ENCODE measurements at regions not wholly inside any gene's neighbourhood (a gene's known extent, or its start where the extent isn't known, plus 50 kb on each side); places are given as distances from the start of the nearest gene placed in this dataset.
"Not testable (repeated sequence)": the region's sequence is repeated elsewhere in the genome, so short reads cannot be mapped to it uniquely, and the experiment has no call there.

DNA sequence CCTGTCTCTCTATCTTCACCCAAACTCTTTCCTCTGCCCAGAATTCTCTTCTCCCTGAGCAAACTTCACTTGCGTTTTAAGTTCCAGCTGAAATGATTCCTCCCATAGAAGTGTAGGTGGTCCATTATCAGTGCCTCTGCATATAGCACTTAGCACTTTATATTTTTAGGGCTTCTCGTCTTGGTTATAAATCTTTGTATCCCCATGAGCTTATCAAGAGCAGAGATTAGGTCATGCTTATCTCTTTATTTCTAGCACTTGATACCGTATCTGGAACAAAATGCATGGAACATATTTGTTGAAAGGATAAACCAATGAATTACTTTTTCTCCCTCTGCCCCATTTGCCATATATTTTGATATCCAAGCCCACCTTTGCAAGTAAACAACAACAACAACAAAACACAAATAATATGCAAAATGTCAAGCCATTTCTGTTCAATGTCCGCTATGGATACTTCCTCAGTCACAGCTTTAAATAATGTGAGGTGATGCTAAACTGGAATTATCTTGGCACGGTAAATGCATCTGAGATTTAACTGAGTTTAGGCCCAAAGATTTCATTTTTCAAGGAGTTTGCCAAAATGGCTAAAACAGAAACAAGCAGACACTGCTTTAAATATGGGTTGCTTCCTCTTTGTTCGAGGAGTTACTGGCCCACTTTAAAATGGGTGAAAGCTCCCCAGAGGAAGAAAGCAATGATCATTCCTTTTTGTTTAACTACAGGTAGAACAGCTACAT lies 106.2 kb upstream of the STMND1 start:
- no peak overlapping the region for H3K4me2 ChIP-seq (ENCODE audit: low read depth, low read length, poor library complexity, severe bottlenecking)
- H3K9me2 ChIP-seq (replicated peaks; ENCODE audit: low read depth, low read length): no peaks in the 10 kb centered on the region
- no peaks in the 10 kb centered on the region for H3F3A ChIP-seq (ENCODE audit: low read depth)
- H3K4me1 ChIP-seq (ENCODE audit: insufficient read depth, low read length, poor library complexity, severe bottlenecking): peaks cover 19% of the 10 kb centered on the region
- H4K20me1 ChIP-seq (ENCODE audit: insufficient read depth, low read length, poor library complexity, severe bottlenecking): no peaks in the 10 kb centered on the region
- H3K9ac ChIP-seq (ENCODE audit: low read depth, low read length, poor library complexity, severe bottlenecking): no peak overlapping the region
- no peak for TF ChIP-seq EZH2phosphoT487 (IDR thresholded peaks at IDR 0.05; ENCODE audit: borderline replicate concordance)
- TF ChIP-seq CTCF (conservative IDR thresholded peaks at IDR 0.05; ENCODE audit: low read length): no peak
- H3K27me3 ChIP-seq (ENCODE audit: insufficient read depth, low read length, poor library complexity, severe bottlenecking): no peaks in the 10 kb centered on the region
- no peak overlapping the region for H3K4me3 ChIP-seq (ENCODE audit: low read length, poor library complexity, severe bottlenecking)
- H3K79me2 ChIP-seq (ENCODE audit: insufficient read depth, low read length): no peaks in the 10 kb centered on the region
- H3K36me3 ChIP-seq (ENCODE audit: insufficient read depth, low read length): no peaks in the 10 kb centered on the region
- no peak overlapping the region for H2AFZ ChIP-seq (ENCODE audit: low read length)
- H3K9me3 ChIP-seq (ENCODE audit: insufficient read depth, low read depth, low read length): no peaks in the 10 kb centered on the region

DNA sequence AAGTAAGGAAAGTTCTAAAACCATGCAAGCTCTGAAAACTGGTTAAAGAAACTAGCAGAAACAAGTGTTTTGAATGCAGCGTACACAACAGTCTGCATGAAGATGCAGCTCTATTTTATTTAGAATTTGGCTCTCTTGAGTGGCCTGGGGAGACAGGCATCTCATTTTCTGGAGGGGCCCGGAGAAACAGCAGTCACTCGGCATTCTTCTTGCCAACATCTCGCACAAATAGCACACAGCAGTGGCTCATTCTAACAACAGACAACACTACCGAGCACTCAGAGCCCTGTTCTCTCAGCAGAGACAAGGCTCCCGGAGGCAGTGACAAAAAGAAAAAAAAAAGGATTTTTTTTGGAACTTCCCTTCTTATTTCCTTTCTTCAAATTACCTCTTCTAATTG lies 108.5 kb upstream of the STMND1 start:
- Histone ChIP-seq H3K4me2 (ENCODE audit: low read depth, low read length, poor library complexity, severe bottlenecking) (no peak overlapping the region), H3F3A (ENCODE audit: low read depth) (no peaks in the 10 kb centered on the region), H3K4me3 (ENCODE audit: low read length, poor library complexity, severe bottlenecking) (no peak overlapping the region), H4K20me1 (ENCODE audit: insufficient read depth, low read length, poor library complexity, severe bottlenecking) (no peaks in the 10 kb centered on the region), H3K27me3 (ENCODE audit: insufficient read depth, low read length, poor library complexity, severe bottlenecking) (no peaks in the 10 kb centered on the region), H3K9ac (ENCODE audit: low read depth, low read length, poor library complexity, severe bottlenecking) (no peak overlapping the region), H3K79me2 (ENCODE audit: insufficient read depth, low read length) (no peaks in the 10 kb centered on the region), H3K9me2 (replicated peaks; ENCODE audit: low read depth, low read length) (no peaks in the 10 kb centered on the region), H3K9me3 (ENCODE audit: insufficient read depth, low read depth, low read length) (no peaks in the 10 kb centered on the region; the same call in 1 of the 2 replicates), H3K36me3 (ENCODE audit: insufficient read depth, low read length) (no peaks in the 10 kb centered on the region), H3K4me1 (ENCODE audit: insufficient read depth, low read length, poor library complexity, severe bottlenecking) (peaks cover 19% of the 10 kb centered on the region), H2AFZ (ENCODE audit: low read length) (no peak overlapping the region)
- TF ChIP-seq EZH2phosphoT487 (IDR thresholded peaks at IDR 0.05; ENCODE audit: borderline replicate concordance): no peak
- no peak for TF ChIP-seq CTCF (conservative IDR thresholded peaks at IDR 0.05; ENCODE audit: low read length)

- H2AFZ ChIP-seq (ENCODE audit: low read length): no peak overlapping the region
- peaks cover 19% of the 10 kb centered on the region for H3K4me1 ChIP-seq (ENCODE audit: insufficient read depth, low read length, poor library complexity, severe bottlenecking)
- no peaks in the 10 kb centered on the region for H3K9me2 ChIP-seq (replicated peaks; ENCODE audit: low read depth, low read length)
- H3K27me3 ChIP-seq (ENCODE audit: insufficient read depth, low read length, poor library complexity, severe bottlenecking): no peaks in the 10 kb centered on the region
- TF ChIP-seq CTCF (conservative IDR thresholded peaks at IDR 0.05; ENCODE audit: low read length) (no peak), EZH2phosphoT487 (IDR thresholded peaks at IDR 0.05; ENCODE audit: borderline replicate concordance) (no peak)
- no peak overlapping the region for H3K9ac ChIP-seq (ENCODE audit: low read depth, low read length, poor library complexity, severe bottlenecking)
- no peak overlapping the region for H3K4me3 ChIP-seq (ENCODE audit: low read length, poor library complexity, severe bottlenecking)
- peak overlapping the region; percentile 46 for H3K4me2 ChIP-seq (ENCODE audit: low read depth, low read length, poor library complexity, severe bottlenecking)
- no peaks in the 10 kb centered on the region for H3K79me2 ChIP-seq (ENCODE audit: insufficient read depth, low read length)
- H3F3A ChIP-seq (ENCODE audit: low read depth): no peaks in the 10 kb centered on the region
- no peaks in the 10 kb centered on the region for H4K20me1 ChIP-seq (ENCODE audit: insufficient read depth, low read length, poor library complexity, severe bottlenecking)
- H3K36me3 ChIP-seq (ENCODE audit: insufficient read depth, low read length): no peaks in the 10 kb centered on the region
- no peaks in the 10 kb centered on the region; the same call in 1 of the 2 replicates for H3K9me3 ChIP-seq (ENCODE audit: insufficient read depth, low read depth, low read length)
Measured at GRCh38 chr6:16991981-16992629, 109.7 kb upstream of the STMND1 start.

DNA sequence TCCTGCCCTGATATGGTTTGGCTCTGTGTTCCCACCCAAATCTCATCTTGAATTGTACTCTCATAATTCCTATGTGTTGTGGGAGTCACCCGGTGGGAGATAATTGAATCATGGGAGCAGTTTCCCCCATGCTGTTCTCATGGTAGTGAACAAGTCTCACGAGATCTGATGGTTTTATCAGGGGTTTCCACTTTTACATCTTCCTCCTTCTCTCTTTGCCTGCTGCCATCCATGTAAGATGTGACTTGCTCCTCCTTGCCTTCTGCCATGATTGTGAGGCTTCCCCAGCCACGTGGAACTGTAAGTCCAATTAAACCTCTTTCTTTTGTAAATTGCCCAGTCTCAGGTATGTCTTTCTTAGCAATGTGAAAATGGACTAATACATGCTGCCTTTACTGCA lies 111.9 kb upstream of the STMND1 start:
- not testable (repeated sequence) for H3K27me3 ChIP-seq (ENCODE audit: insufficient read depth, low read length, poor library complexity, severe bottlenecking); H3K4me3 ChIP-seq (ENCODE audit: low read length, poor library complexity, severe bottlenecking); H3K9ac ChIP-seq (ENCODE audit: low read depth, low read length, poor library complexity, severe bottlenecking); H3K79me2 ChIP-seq (ENCODE audit: insufficient read depth, low read length); H3F3A ChIP-seq (ENCODE audit: low read depth); H3K9me2 ChIP-seq (replicated peaks; ENCODE audit: low read depth, low read length); H3K36me3 ChIP-seq (ENCODE audit: insufficient read depth, low read length); H4K20me1 ChIP-seq (ENCODE audit: insufficient read depth, low read length, poor library complexity, severe bottlenecking); H2AFZ ChIP-seq (ENCODE audit: low read length); H3K4me2 ChIP-seq (ENCODE audit: low read depth, low read length, poor library complexity, severe bottlenecking); H3K9me3 ChIP-seq (ENCODE audit: insufficient read depth, low read depth, low read length)
- H3K4me1 ChIP-seq (ENCODE audit: insufficient read depth, low read length, poor library complexity, severe bottlenecking): peaks cover 19% of the 10 kb centered on the region
